HEK293 (cell line): ENCODE measurements at regions not wholly inside any gene's neighbourhood (a gene's known extent, or its start where the extent isn't known, plus 50 kb on each side); places are given as distances from the start of the nearest gene placed in this dataset.

Experiments
- CTCF ChIA-PET: fragments of 350-600 bp; formaldehyde crosslinking; extraction: SDS; loops from one replicate; lab custom pipeline; 2021; ENCODE audit warnings: antibody characterized with exemption; lab: Yijun Ruan, JAX
- POLR2A ChIA-PET: fragments of 300-600 bp; formaldehyde crosslinking; extraction: SDS; loops from one replicate; lab custom pipeline; 2020; ENCODE audit warnings: antibody characterized with exemption, inconsistent platforms; lab: Yijun Ruan, JAX
- H3K27ac ChIP-seq: fragments of 200-500 bp; sonication (Bioruptor generic); 2 replicates; pipeline ENCODE4 v1.5.1; 2014; ENCODE audit warnings: low read depth, low read length, control low read depth, inconsistent platforms; ENCODE audit errors: extremely low read depth
- H3K36me3 ChIP-seq, 2 experiments: fragments of 200-500 bp in 1 of 2; sonication (Bioruptor generic) in 1 of 2; 1 replicate in 1 of 2; 2 replicates in 1 of 2; pipeline ENCODE4 v1.5.1; 2014 to 2017; ENCODE audit warnings: inconsistent platforms in 2 of 2, low read length in 2 of 2; ENCODE audit not compliant: control insufficient read depth in 2 of 2, insufficient read depth in 1 of 2
- H3K4me1 ChIP-seq: fragments of 200-500 bp; sonication (Bioruptor generic); 2 replicates; pipeline ENCODE4 v1.5.1; 2014; ENCODE audit warnings: mild to moderate bottlenecking, low read length, inconsistent platforms; ENCODE audit not compliant: control insufficient read depth, insufficient read depth
- H3K4me3 ChIP-seq: 2 replicates; pipeline ENCODE4 v1.5.1; 2011; ENCODE audit warnings: low read depth, mild to moderate bottlenecking, control low read depth, low read length, moderate library complexity
- H3K9me3 ChIP-seq: fragments of 200-500 bp; sonication (Bioruptor generic); 2 replicates; pipeline ENCODE4 v1.5.1; 2014; ENCODE audit warnings: low read depth, low read length, inconsistent platforms; ENCODE audit not compliant: control insufficient read depth, insufficient read depth
- AEBP2 ChIP-seq: fragments of 450-650 bp; formaldehyde crosslinking; IDR thresholded peaks from 2 replicates; pipeline ENCODE4 v1.5.1; 2016; ENCODE audit warnings: missing biosample characterization, missing genetic modification characterization, borderline replicate concordance
- CTCF ChIP-seq: fragments of 450-650 bp; formaldehyde crosslinking; IDR thresholded peaks from 2 replicates; pipeline ENCODE4 v1.5.1; 2016; ENCODE audit warnings: missing biosample characterization, missing genetic modification characterization
- INSM2 ChIP-seq: fragments of 450-650 bp; formaldehyde crosslinking; IDR thresholded peaks from 2 replicates; pipeline ENCODE4 v1.5.1; 2016; ENCODE audit warnings: missing biosample characterization, missing genetic modification characterization
- PATZ1 ChIP-seq: fragments of 450-650 bp; formaldehyde crosslinking; IDR thresholded peaks from 2 replicates; pipeline ENCODE4 v1.5.1; 2016; ENCODE audit warnings: missing biosample characterization, missing genetic modification characterization
- SCRT1 ChIP-seq: fragments of 450-650 bp; formaldehyde crosslinking; IDR thresholded peaks from 2 replicates; pipeline ENCODE4 v1.5.1; 2016; ENCODE audit warnings: missing biosample characterization, missing genetic modification characterization, borderline replicate concordance
- ZBTB10 ChIP-seq: fragments of 450-650 bp; formaldehyde crosslinking; IDR thresholded peaks from 2 replicates; pipeline ENCODE4 v1.5.1; 2016; ENCODE audit warnings: missing biosample characterization, missing genetic modification characterization
- ZBTB6 ChIP-seq: fragments of 450-650 bp; formaldehyde crosslinking; IDR thresholded peaks from 2 replicates; pipeline ENCODE4 v1.5.1; 2017; ENCODE audit warnings: missing biosample characterization, missing genetic modification characterization
- ZNF223 ChIP-seq: fragments of 450-650 bp; formaldehyde crosslinking; IDR thresholded peaks from 2 replicates; pipeline ENCODE4 v1.5.1; 2016; ENCODE audit warnings: missing biosample characterization, missing genetic modification characterization
- ZNF433 ChIP-seq: fragments of 450-650 bp; formaldehyde crosslinking; IDR thresholded peaks from 2 replicates; pipeline ENCODE4 v1.5.1; 2016; ENCODE audit warnings: missing biosample characterization, missing genetic modification characterization, low read depth
- ZNF558 ChIP-seq: fragments of 450-650 bp; formaldehyde crosslinking; IDR thresholded peaks from 2 replicates; pipeline ENCODE4 v1.5.1; 2016; ENCODE audit warnings: missing biosample characterization, missing genetic modification characterization
- ZNF596 ChIP-seq: fragments of 450-650 bp; IDR thresholded peaks from 2 replicates; pipeline ENCODE4 v1.5.0; 2018; ENCODE audit warnings: missing biosample characterization, mild to moderate bottlenecking, missing genetic modification characterization, moderate library complexity
- ZNF639 ChIP-seq: fragments of 450-650 bp; formaldehyde crosslinking; IDR thresholded peaks from 2 replicates; pipeline ENCODE4 v1.5.1; 2016; ENCODE audit warnings: missing biosample characterization, missing genetic modification characterization
- ZNF660 ChIP-seq: fragments of 450-650 bp; IDR thresholded peaks from 2 replicates; pipeline ENCODE4 v1.5.1; 2018; ENCODE audit warnings: missing biosample characterization, mild to moderate bottlenecking, missing genetic modification characterization
- ZNF707 ChIP-seq: fragments of 450-650 bp; formaldehyde crosslinking; IDR thresholded peaks from 2 replicates; pipeline ENCODE4 v1.5.1; 2016; ENCODE audit warnings: missing biosample characterization, missing genetic modification characterization
- ZNF768 ChIP-seq: fragments of 450-650 bp; formaldehyde crosslinking; IDR thresholded peaks from 2 replicates; pipeline ENCODE4 v1.5.1; 2018; ENCODE audit warnings: missing biosample characterization, mild to moderate bottlenecking, missing genetic modification characterization

- ChIA-PET POLR2A (no interaction called here), CTCF (no interaction called here)
- Histone ChIP-seq H3K4me3 (no peak overlapping the region), H3K27ac (no peak overlapping the region), H3K4me1 (no peaks in the 10 kb centered on the region), H3K9me3 (no peaks in the 10 kb centered on the region), H3K36me3 (no peaks in the 10 kb centered on the region)
- TF ChIP-seq ZNF707 (tag by site-specific recombination) (no peak), ZNF660 (no peak), ZNF433 (tag by site-specific recombination) (no peak), INSM2 (tag by site-specific recombination) (no peak), ZNF558 (tag by site-specific recombination) (no peak), CTCF (tag by site-specific recombination) (no peak), ZNF596 (tag by site-specific recombination) (no peak), AEBP2 (tag by site-specific recombination) (no peak), ZBTB6 (tag by site-specific recombination) (no peak), ZBTB10 (tag by site-specific recombination) (no peak), SCRT1 (no peak), ZNF639 (tag by site-specific recombination) (no peak), ZNF223 (tag by site-specific recombination) (no peak), PATZ1 (tag by site-specific recombination) (no peak), ZNF768 (tag by site-specific recombination) (no peak)
Observed at GRCh38 chr10:131849591-131850382, 51.0 kb upstream of the PPP2R2D start.
